HG03097 (cell line): ENCODE measurements at regions not wholly inside any gene's neighbourhood (a gene's known extent, or its start where the extent isn't known, plus 50 kb on each side); places are given as distances from the start of the nearest gene placed in this dataset.

Experiments
- ATAC-seq: cut with Tn5 transposase; IDR thresholded peaks from one replicate; pipeline ENCODE4 v1.9.1; 2021; ENCODE audit not compliant: unreplicated experiment, low FRiP score

DNA sequence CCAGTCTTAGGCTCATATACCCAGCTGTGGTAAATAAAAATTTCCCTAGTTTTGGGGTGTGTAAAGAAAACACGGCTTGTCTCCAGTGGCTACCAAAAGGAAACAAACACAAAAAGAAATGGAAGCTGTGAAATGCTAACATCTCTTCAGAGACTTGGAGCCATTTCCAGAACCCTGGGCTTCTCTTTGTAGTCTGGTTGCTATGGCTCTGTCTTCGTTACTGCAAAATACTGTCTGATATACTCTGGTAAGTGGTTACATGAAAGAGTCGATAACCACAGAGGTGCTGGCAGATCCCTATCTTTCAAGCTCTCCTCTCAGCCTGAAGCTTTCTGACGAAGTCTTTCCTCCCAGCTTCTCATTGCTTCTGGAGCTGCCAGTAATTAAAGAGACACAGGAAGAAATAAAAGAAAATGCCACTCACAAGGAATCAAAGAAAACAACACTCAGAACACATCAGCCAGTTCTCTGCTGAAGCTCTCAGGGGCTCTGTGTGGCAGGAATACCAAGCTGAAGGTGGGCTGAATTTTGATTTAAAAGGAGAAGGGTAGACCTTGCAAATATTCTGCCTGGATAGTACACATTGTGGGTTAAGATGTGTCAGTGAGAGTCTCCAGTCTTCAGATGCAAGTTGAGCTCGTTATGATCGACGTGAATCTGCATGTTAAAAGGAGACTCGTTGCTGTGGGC, 107.6 kb upstream of the FAM9C start:
- no peak for ATAC-seq

GRCh38 chrX:13149702-13150350, 105.4 kb upstream of the FAM9C start:
- ATAC-seq, result no peak

DNA sequence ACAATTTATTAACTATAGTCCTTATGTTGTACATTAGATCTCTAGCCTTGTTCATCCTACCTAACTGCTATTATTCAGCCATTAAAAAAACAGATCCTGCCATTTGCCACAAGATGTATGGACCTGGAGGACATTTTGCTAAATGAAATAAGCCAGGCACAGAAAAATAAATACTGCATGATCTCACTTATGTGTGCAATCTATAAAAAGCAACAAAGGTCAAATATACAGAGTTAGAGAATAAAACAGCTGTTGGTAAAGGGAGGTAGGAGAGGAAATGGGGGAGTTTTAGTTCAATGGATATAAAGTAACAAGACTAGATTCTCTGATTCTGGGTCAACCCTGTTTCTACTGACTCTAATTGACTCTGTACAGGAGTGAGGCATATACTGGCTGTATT, 103.3 kb upstream of the FAM9C start:
- ATAC-seq, result no peak

GRCh38 chrX:13147147-13147546, 102.7 kb upstream of the FAM9C start:
- ATAC-seq, result no peak

- no peak for ATAC-seq
Observed at GRCh38 chrX:13144927-13145655, 100.7 kb upstream of the FAM9C start.

GRCh38 chrX:13142891-13143290, 98.5 kb upstream of the FAM9C start:
- ATAC-seq, result no peak

DNA sequence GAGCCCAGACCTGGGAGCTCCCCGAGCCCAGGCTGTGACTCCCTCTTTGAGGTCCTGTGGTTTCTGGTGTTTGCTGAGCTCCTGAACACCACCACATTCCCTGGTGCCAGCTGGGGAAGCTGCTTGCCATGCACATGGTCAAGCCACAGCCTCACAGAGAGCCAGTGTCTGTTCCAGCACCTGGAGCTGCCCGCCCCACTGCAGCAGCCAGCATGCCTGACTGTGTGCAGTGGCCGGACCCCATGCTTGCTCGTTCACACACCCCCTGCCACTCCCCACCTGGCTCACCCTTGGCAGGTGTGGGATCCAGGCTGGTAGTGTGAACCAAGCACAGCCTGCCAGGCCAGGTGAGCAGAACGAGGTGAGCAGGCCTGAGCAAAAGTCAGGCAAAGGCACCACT, 95.6 kb upstream of the FAM9C start:
- no peak for ATAC-seq

DNA sequence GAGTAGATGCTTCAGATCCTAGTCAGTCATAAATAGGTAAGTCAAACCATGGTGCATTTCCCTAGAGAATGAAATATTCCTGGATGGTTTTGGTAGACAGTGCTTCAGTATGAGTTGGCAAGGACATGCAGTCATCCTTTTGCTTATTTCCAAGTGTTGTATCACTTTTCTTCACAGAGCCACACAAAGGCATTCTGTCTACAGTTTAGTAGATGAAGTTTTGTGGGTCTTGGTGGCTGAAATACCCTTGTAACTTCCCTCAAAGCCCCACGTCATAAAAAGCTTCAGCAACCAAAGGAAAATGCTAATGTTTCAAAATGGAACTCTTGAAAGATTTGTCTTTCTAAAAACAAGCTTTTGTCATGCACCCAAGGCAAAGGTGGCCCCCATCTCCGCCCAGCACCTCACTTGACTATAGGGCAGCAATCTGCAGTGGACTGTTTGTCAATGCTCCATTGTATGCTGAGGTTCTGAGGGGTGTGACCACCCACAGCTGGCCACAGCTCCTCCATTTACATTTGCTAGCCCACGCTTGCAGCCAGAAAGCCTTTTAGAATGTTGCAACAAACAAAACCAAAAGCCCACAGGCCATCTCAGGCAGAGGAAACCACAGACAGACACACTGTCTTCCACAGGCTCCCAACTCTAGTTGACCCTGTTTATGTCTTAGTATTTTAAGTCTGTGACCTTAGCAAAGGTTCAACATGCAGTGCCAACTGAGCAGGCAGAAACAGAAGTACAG, 87.1 kb upstream of the FAM9C start:
- no peak for ATAC-seq

GRCh38 chrX:13130816-13131215, 86.4 kb upstream of the FAM9C start:
- no peak for ATAC-seq

DNA sequence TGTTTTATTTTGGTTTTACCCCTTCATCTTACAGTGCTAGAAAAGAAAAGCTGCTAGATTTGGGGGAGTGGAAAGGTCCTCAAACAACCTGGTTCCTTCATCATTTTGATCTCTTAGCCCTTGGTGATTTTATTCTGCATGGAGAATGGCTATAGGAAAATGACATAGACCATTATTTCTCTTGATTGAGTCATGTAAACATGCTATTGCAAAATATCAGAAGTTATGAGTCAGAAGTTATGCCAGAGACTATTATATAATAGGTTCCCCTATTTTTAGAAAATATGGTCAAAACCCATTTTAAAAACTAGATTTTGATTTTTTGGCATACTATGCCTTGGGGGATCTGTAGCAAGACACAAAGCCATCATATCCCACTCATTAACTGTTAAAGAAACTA, 83.7 kb upstream of the FAM9C start:
- ATAC-seq, result no peak

DNA sequence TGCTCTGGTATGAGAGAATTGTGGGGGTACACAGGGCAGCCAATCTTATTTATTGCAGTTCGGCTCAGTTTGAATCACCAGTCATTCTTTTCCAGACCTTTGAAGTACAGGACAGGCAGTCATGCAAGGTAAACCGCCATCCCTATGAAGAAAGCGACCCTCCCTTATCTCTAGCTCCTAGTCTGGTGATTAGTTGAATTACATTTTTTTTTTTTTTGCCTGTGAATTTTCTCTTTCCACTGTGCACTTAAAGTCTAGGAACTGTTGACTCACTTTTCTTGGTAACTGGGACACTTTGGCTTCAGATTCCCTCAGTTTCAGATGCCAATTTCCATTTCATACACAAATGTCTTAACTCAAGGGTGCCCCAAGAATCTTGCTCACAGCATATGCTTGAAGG, 82.4 kb upstream of the FAM9C start:
- ATAC-seq, result no peak

- ATAC-seq, result no peak
Observed at GRCh38 chrX:13125188-13125587, 80.8 kb upstream of the FAM9C start.

- no peak for ATAC-seq
Observed at GRCh38 chrX:13123857-13124345, 79.5 kb upstream of the FAM9C start.

GRCh38 chrX:13123247-13123856, 78.9 kb upstream of the FAM9C start:
- no peak for ATAC-seq

DNA sequence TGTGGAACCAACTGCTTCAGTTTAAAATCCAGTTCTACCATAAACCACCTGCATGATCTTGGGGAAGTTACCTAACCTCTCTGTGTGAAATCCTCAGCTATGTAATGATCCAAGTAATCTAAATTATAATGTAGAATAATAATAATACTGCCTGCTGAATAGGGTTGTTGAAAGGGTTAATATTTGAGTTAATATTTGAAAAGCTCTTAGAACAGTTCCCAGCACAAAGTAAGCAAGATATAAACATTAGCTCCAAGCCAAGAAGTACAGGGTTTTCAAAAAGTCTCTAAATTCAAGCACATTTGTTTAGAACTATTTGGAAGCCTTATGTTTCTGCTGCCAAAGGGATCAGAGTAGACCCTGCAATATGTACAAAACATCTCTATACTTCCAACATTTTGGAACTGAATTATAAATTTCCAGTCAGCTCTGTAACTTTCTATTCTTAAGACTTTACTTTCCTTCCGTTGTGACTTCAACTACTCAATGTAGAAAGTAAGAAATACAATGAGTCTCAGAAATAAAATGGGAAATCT, 76.7 kb upstream of the FAM9C start:
- no peak for ATAC-seq

DNA sequence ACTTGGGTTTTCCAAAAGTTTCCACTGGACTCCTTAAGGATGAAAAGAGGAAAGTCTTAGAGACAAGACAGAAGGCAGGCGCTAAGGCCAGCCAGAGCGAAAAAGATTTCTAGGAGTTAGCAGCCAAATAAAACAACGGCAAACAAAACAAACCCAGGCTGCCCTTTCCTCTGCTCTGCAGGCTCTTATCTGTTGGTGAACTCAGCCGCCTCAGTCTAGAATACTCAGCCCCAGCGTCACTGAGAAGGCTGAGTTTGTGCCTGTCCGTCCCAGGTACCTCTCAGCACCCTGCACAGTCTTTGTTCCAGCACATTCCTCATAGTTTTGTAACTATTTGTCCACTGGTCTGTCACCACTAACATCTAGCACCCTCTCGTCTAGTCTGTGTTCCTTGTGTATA, 75.6 kb upstream of the FAM9C start:
- ATAC-seq, result no peak

GRCh38 chrX:13119386-13119785, 75.0 kb upstream of the FAM9C start:
- no peak for ATAC-seq

- no peak for ATAC-seq
Observed at GRCh38 chrX:13115146-13115855, 70.9 kb upstream of the FAM9C start.

GRCh38 chrX:13112499-13112898, 68.1 kb upstream of the FAM9C start:
- no peak for ATAC-seq
